ENCODE measurements at regions not wholly inside any gene's neighbourhood (a gene's known extent, or its start where the extent isn't known, plus 50 kb on each side); places are given as distances from the start of the nearest gene placed in this dataset.

DNA sequence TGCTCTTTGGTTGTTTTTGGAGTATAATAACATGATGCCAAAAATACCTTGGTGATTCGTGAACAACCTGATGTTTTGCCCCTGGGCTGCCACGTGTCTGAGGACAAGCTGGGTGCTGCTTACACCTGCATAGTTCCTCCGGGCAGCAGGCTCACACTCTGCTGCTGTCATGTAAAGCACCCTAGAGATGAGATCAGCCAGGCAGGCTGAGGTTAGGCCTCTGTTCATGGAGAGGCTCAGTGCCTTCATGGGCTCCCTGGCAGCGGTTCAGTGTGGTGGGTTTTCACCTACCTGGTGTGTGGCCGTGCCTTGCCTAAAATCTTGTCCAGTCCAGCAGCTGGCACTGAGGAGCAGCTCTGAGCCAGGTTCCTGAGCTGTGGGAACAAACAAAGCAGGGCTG, 60.1 kb upstream of the TAGAP start:
- peaks cover 68% of the 10 kb centered on the region for H3K4me1 Mint-ChIP-seq
- DNase-seq (ENCODE audit: low spot score in 2 of 2) (peak; percentile 65 to 76), ATAC-seq (ENCODE audit: low read depth) (peak; percentile 66)
- no peaks in the 10 kb centered on the region for H3K36me3 Mint-ChIP-seq
- H3K9me3 Mint-ChIP-seq: no peaks in the 10 kb centered on the region
- no peaks in the 10 kb centered on the region for H3K27me3 Mint-ChIP-seq
- H3K4me3 Mint-ChIP-seq: peak overlapping the region; percentile 72
- peak overlapping the region; percentile 99 for H3K27ac Mint-ChIP-seq

DNA sequence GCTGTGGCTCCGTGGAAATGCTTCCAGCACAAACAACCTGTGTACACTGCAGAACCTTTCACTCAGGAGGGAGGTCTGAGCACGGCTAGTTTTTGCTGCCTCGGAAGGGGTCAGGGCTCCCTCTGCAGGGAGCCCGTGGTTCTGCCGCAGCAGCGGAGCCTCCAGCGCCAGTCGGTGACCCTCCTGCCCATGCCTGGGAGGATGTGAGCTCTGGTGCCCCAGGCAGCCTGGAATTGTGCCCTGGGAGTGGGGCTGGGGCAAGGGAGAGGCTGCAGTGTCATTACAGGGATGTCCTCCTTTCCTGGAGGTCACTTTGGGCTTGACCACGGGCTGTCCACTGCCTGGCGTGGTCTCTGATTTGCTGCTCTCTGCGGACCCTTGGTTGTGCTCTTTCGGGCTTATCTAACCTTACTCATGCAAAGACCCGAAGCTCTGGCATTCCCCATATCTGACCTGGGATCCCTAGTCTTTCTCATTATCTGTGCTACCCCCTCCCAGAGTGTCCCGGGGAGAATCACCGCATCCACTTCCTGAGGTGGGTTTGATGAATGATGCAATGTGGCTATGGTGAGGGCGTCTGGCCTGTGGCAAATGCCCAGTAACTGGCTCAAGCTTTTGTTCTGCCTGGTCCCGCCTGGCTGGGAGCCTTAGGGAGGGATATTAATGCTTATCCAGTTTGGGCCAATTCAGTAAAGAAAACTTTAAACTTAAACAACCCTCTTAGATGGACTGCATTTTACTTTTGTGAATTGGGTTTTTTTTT, 59.6 kb upstream of the TAGAP start:
- ATAC-seq (ENCODE audit: low read depth) (peak; percentile 40), DNase-seq (ENCODE audit: low spot score in 2 of 2) (peak; percentile 75)
- Mint-ChIP-seq H3K27me3 (no peaks in the 10 kb centered on the region), H3K36me3 (no peaks in the 10 kb centered on the region), H3K9me3 (no peaks in the 10 kb centered on the region), H3K27ac (peak overlapping the region; percentile 99), H3K4me1 (peaks cover 65% of the 10 kb centered on the region), H3K4me3 (peak overlapping the region; percentile 72)

DNA sequence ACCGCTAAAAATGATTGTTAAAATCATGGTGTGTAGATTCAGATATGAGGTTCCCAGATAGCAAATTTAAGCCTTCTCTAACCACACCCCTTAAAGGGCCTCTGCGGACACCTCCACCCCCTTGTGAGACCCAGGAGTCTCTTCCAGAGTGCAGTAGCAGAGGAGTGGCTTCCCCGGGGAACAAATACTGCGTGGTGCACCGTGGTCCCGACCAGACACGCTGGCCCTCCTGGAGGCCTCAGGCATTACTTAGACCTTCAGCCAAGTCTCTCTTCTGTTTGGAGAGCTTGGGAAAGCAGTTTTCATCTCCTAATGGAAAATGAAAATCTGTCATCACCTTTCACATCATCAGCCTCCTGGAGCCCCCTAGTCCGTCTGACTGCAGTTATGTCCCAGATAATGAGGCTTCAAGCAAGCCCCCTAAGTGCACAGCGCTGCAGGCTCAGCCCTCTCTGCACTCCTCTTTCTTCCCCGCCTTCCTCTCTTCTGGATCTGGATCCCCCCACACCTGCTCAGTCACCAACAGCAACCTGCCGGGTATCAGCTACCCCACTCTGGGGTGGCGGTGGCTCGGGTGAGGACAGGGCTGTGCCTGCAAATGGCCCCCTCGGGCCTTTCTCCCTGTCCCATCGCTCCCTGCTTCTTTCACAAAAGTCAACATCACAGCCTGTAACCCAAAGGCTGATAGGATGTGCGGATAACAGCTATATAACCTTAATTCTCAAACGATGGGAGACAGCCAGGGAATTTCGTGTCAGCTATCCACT, 58.8 kb upstream of the TAGAP start:
- Mint-ChIP-seq H3K27me3 (no peaks in the 10 kb centered on the region), H3K27ac (peak overlapping the region; percentile 99), H3K4me3 (peak overlapping the region; percentile 38), H3K4me1 (peaks cover 64% of the 10 kb centered on the region), H3K9me3 (no peaks in the 10 kb centered on the region), H3K36me3 (no peaks in the 10 kb centered on the region)
- DNase-seq (ENCODE audit: low spot score in 2 of 2) (peak in 1 of 2 donors; percentile 10), ATAC-seq (ENCODE audit: low read depth) (no peak)

DNA sequence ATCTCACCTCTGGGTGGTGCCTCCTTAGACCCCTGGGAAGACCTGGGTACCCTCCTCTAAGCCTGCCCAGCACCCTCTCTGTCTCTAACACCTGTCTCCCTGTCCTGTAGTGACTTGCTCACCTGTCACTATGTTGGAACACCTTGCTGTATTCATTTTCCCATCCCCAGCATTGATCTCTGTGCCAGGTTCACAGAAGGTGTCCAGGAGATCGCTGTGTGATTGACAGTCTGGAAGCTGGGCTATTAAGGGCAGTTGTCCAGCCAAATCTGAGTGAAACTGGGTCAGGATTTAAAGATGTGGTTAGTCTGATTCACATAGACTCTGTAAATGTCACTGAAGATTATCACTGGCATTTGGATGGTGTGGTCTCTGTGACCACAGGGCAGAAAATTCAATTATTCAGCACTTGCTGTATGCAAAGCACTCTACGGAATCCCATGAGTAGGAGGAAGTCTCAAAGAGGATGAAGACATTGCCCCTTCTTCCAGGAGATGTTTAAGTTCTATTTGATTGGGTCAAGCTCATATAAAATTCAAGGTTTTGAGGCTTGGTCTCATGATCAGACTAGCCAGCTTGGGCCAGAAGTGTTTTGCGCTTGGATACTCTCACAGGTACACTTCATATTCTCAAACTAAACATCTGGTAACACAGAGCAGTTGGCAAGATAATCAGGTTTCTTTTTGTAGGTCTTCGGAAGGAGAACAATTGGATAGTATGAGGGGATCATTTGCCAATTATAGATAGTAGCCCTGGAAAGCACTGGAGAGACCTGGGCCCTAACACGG, 57.8 kb upstream of the TAGAP start:
- DNase-seq (ENCODE audit: low spot score in 2 of 2): peak in 1 of 2 donors; percentile 9
- Mint-ChIP-seq H3K27ac (peak overlapping the region; percentile 99), H3K9me3 (no peaks in the 10 kb centered on the region), H3K36me3 (no peaks in the 10 kb centered on the region), H3K27me3 (no peaks in the 10 kb centered on the region), H3K4me3 (no peak overlapping the region), H3K4me1 (peaks cover 59% of the 10 kb centered on the region)
- no peak for ATAC-seq (ENCODE audit: low read depth)

DNA sequence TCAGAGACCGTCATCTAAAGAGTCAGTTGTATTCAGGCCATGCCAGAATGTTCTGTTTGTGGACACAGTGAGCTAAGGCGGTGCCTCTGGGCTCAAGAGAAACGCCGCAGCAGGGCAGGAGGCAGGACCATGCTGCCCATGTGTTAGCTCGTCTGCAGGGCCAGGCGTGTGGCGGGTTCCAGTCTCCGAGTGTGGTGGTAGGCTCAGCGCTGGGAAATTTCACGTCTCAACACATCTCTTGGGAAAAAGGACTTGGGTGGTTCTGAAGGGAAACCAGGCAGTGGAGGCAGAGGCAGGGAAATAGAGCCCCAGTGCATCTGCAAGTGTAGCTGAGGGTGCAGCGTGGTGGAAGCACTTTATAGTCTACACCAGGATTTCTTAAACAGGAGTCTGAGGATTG, 56.9 kb upstream of the TAGAP start:
- DNase-seq (ENCODE audit: low spot score in 2 of 2) (peak in 1 of 2 donors; percentile 8), ATAC-seq (ENCODE audit: low read depth) (no peak)
- Mint-ChIP-seq H3K4me1 (peaks cover 54% of the 10 kb centered on the region), H3K36me3 (no peaks in the 10 kb centered on the region), H3K27me3 (no peaks in the 10 kb centered on the region), H3K9me3 (no peaks in the 10 kb centered on the region), H3K4me3 (no peak overlapping the region), H3K27ac (peak overlapping the region; percentile 99)

DNA sequence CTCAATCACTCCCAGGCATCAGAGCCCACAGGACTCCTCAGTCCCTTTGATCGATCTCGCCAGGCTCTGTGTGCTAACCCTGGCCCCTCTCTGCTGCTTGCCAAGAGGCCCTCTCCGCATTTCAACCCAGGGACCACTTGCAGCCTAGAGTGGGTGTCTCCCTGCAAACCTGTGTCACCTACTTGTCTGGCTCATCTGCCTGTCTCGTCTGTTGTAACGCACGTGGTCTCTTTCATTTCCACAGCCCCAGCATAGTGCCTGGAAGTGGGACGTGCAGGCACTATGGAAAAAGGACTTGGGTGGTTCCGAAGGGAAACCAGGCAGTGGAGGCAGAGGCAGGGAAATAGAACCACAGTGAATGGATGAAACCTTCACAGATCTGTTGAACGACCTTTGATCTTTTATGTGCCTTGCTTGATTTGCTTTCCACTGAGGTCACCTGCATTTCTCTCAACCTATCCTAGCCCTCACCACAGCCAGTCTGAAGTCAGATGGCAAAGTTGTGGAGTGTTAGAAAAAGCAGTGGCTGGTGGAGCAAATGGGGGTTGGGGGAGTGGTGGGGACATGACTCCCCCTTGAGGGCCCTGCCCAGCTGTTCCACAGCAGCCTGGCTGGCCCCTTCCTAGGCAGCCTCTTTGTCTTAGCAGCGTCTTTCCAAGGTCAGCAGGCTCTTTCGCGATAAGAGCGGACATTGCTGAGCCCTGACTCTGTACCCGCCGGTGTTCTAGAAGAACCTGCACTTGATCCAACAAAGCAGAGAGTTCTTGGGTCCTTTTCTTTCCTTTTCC, 55.8 kb upstream of the TAGAP start:
- Mint-ChIP-seq H3K36me3 (no peaks in the 10 kb centered on the region), H3K27me3 (no peaks in the 10 kb centered on the region), H3K27ac (peak overlapping the region; percentile 99), H3K9me3 (no peaks in the 10 kb centered on the region), H3K4me1 (peaks cover 49% of the 10 kb centered on the region), H3K4me3 (peak overlapping the region; percentile 28)
- DNase-seq (ENCODE audit: low spot score in 2 of 2) (peak in 1 of 2 donors; percentile 4), ATAC-seq (ENCODE audit: low read depth) (no peak)

DNA sequence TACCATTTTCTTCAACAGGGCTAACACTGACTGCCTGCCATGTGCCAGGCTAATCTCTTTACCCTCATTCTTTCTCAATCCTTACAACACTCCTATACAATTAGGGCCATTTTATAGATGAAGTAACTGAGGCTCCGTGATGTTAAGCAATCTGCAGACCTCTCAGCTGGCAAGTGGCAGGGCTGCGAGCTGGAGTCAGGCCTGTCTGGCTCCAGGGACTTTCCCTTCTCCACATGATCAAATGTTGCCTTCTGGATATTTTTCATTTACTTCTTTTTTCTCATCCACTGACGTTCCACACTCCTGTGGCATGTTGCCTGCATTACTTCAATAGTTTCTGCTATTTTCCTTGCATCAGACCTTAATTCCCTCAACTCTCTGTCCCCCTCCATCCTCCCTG, 55.2 kb upstream of the TAGAP start:
- ATAC-seq (ENCODE audit: low read depth): no peak
- Mint-ChIP-seq H3K4me3 (peak overlapping the region; percentile 28), H3K27ac (peak overlapping the region; percentile 99), H3K4me1 (peaks cover 48% of the 10 kb centered on the region), H3K36me3 (no peaks in the 10 kb centered on the region), H3K27me3 (no peaks in the 10 kb centered on the region), H3K9me3 (no peaks in the 10 kb centered on the region)
- DNase-seq (ENCODE audit: low spot score in 2 of 2): no peak

DNA sequence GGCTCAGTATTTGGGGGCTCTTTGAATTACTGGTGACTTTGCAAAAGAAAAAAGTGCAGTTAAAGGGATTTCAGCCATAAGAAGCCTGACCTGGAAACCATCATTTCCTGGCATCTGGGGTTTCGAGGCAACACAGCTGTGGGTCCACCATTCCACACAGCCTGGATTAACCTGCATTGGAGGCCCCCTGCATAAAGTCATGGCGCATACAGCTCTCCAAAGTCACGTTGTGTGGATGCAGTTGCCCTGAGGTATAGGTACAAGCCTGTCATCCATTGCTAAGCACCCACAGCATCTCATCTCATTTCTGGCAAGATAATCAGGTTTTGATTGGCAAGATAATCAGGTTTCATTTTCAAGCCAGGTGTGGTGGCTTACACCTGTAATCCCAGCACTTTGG, 54.5 kb upstream of the TAGAP start:
- Mint-ChIP-seq H3K27ac (peak overlapping the region; percentile 99), H3K4me1 (peaks cover 49% of the 10 kb centered on the region), H3K27me3 (no peaks in the 10 kb centered on the region), H3K9me3 (no peaks in the 10 kb centered on the region), H3K4me3 (peak overlapping the region; percentile 78), H3K36me3 (no peaks in the 10 kb centered on the region)
- DNase-seq (ENCODE audit: low spot score in 2 of 2) (no peak), ATAC-seq (ENCODE audit: low read depth) (no peak)

DNA sequence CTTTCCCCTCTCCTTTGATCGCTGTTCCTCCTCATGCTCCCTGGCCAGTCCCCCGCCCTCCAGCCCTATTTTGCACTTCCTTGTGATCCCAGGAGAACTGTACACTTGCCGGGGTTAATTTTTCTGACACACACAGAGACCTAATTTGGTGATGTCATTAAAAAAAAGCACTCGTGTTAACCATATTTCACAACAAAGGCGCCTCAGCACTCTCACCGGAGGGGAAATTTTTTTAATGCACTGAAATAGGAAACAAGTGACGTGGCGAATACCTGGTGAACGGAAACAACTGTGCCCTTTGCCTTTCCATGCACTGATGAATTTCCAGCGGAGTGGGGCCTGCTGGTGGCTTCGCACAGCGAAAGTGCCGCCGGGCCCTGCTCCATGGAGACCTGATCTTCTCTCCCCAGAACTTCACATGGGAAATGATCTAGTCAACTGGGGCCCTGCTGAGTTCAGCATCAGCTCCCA, 53.9 kb upstream of the TAGAP start:
- H3K27ac Mint-ChIP-seq: peak overlapping the region; percentile 99
- no peaks in the 10 kb centered on the region for H3K27me3 Mint-ChIP-seq
- DNase-seq (ENCODE audit: low spot score in 2 of 2): peak; percentile 56 to 79
- H3K36me3 Mint-ChIP-seq: no peaks in the 10 kb centered on the region
- H3K9me3 Mint-ChIP-seq: no peaks in the 10 kb centered on the region
- ATAC-seq (ENCODE audit: low read depth): peak; percentile 55
- peaks cover 51% of the 10 kb centered on the region for H3K4me1 Mint-ChIP-seq
- peak overlapping the region; percentile 78 for H3K4me3 Mint-ChIP-seq

DNA sequence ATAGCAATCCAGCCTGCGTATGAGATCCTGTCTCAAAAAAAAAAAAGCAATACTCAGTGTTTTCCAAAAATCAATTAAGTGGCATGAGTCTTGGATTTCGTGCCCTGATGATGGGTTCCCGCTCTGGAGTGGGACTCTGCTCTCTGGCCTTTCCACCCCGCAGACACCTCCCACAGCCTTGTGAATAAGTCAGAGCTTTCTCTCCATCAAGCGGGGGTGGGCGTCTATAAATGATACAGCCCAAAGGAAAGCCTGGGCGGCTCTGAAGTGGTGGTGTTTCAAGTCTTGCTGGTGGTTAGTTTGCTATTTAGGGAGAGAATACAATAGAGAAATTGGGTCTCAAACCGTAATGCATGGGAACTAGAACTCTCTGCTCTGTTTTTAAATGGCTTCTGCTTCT, 52.5 kb upstream of the TAGAP start:
- H3K4me1 Mint-ChIP-seq: peaks cover 45% of the 10 kb centered on the region
- no peaks in the 10 kb centered on the region for H3K27me3 Mint-ChIP-seq
- H3K4me3 Mint-ChIP-seq: no peak overlapping the region
- no peaks in the 10 kb centered on the region for H3K36me3 Mint-ChIP-seq
- ATAC-seq (ENCODE audit: low read depth) (no peak), DNase-seq (ENCODE audit: low spot score in 2 of 2) (no peak)
- H3K9me3 Mint-ChIP-seq: no peaks in the 10 kb centered on the region
- peak overlapping the region; percentile 99 for H3K27ac Mint-ChIP-seq

DNA sequence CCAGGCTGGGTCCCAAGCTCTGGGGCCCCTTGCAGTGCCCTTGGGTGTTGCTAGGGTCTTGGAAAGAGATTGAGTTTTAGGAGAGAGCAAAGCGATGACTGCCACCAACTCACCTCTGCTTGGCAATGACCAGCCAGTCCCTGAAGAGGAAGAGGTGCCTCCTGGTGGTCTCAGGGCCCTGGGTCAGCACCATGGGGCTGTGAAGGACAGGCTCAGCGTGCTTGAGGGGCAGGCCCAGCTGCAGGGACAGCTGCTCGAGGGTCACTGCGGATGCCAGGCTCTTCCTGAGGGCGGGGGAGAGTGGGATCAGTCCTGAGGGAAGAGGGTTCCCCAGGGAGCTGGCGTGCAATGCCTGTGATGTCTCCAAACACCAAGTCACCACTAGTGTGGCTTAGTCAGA, 50.8 kb upstream of the TAGAP start:
- no peaks in the 10 kb centered on the region for H3K9me3 Mint-ChIP-seq
- DNase-seq (ENCODE audit: low spot score in 2 of 2): no peak
- ATAC-seq (ENCODE audit: low read depth): no peak
- peak overlapping the region; percentile 99 for H3K27ac Mint-ChIP-seq
- H3K4me1 Mint-ChIP-seq: peaks cover 52% of the 10 kb centered on the region
- no peak overlapping the region for H3K4me3 Mint-ChIP-seq
- H3K36me3 Mint-ChIP-seq: no peaks in the 10 kb centered on the region
- H3K27me3 Mint-ChIP-seq: no peaks in the 10 kb centered on the region

DNA sequence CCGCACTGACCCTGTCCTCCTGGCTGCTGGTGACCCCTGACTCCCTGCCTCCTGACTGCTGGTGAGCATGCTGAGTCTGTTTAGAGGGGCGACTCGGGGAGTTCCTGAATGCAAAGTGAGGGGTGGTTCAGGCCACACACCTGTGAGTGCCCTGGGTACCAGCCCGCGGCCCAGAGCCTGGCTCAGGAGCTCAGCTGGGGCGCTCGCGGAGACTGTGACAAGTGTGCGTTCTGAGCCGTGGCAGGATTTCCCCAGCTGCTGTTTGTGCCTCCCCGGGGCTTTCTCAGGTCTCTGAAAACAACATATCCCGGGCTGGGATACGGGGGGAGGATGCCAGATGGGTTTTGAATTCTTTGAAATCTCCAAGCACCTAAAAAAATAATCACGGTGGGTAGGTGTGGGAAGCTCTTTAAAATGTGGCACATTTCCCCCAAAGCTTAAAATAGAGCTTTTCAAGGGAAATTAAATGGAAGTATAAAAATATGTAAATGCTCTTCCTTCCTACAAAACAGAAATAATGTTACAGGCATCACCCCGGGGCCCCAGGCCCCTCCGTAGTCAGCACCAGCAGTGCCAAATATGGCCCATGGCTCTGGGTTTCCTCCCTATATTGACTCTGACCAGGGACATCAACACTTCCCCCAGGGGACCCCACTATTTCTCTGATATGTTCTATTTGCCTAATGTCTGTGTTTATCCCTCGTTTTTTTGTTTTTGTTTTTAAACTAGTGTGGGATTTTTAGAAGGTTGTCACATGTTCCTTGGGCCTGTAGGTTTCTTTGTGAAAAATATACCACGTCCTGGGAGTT, 49.9 kb upstream of the TAGAP start:
- Mint-ChIP-seq H3K27ac (peak overlapping the region; percentile 99), H3K4me1 (peaks cover 46% of the 10 kb centered on the region), H3K36me3 (no peaks in the 10 kb centered on the region), H3K27me3 (no peaks in the 10 kb centered on the region), H3K4me3 (peak overlapping the region; percentile 72), H3K9me3 (no peaks in the 10 kb centered on the region)
- ATAC-seq (ENCODE audit: low read depth): peak; percentile 83
- peak; percentile 80 to 92 for DNase-seq (ENCODE audit: low spot score in 2 of 2)
